ENCODE measurements at regions not wholly inside any gene's neighbourhood (a gene's known extent, or its start where the extent isn't known, plus 50 kb on each side); places are given as distances from the start of the nearest gene placed in this dataset.

DNA sequence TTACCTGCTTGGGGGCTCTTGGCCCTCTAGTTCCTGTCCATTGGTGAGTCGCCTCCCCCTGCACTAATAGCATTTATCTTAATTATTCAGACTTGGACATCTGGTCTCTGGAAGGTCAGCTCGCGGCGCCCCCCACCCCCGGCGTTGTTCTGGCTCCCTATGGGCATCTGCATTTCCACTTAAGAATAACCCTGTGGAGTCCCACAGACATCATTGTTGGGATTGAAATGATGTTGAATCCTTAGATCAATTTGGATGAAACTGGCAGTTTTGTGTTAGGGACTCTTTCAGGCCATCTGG, 313.8 kb upstream of the HS6ST1 start:
- no peak for DNase-seq (ENCODE audit: low read depth)

DNA sequence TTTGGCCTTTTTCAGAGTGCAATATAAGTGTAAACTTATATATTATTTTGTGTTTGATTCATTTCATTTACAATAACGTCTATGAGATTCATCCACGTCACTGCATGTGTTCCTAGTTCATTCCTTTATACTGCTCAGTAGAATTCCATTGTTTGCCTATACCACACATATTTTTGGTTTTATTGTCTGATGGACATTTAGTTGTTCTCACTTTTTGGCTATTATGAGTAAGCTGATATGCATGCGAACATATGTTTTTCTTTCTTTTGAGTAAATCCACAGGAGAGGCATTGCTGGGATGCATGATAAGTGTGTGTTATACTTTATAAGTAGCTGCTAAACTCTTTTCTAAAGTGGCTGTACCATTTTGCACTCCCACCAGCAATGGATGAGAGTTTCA, 314.8 kb upstream of the HS6ST1 start:
- no peak for DNase-seq (ENCODE audit: low read depth)

DNA sequence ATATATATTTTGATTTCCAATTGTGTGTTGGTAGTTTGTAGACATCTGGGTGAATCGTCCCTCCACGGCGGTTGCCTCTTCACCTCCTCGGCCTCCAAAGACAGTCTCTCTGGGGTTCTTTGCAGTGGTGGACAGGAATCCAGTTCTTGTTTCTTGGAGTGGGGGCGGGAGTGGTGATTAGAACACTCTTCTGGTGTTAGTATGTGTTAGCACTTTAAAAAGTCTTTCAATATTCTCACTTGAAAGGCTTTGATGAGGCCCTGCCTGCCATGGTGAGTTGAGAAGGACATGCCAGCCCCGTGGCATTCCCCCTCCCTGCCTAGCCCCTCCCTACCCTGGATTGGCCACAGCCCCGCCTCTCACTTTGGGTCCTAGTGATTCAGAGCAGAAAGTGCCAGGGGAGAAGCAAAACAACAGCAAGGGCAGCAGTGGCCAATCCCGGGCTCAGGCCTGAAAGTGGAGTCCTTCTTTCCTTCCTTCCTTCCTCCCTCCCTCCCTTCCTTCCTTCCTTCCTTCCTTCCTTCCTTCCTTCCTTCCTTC, 316.8 kb upstream of the HS6ST1 start:
- no peak for DNase-seq (ENCODE audit: low read depth)

DNA sequence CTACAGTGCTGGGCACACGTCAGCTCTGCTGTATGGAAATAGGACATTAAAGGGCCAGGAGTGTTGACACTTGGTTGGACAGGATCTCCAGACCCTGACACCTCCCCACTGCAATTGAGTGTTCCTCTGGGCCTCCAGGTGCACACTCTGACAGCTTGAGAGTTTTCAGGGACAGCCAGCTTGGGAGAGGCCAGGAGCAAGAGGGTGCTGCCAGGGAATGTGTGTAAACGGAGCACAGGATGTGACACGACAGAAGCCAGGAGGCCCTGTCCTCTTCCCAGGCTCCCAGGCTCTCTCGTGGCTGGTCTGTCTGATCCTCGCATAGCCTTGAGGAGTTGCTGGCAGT, 318.1 kb upstream of the HS6ST1 start:
- DNase-seq (ENCODE audit: low read depth) = no peak

DNA sequence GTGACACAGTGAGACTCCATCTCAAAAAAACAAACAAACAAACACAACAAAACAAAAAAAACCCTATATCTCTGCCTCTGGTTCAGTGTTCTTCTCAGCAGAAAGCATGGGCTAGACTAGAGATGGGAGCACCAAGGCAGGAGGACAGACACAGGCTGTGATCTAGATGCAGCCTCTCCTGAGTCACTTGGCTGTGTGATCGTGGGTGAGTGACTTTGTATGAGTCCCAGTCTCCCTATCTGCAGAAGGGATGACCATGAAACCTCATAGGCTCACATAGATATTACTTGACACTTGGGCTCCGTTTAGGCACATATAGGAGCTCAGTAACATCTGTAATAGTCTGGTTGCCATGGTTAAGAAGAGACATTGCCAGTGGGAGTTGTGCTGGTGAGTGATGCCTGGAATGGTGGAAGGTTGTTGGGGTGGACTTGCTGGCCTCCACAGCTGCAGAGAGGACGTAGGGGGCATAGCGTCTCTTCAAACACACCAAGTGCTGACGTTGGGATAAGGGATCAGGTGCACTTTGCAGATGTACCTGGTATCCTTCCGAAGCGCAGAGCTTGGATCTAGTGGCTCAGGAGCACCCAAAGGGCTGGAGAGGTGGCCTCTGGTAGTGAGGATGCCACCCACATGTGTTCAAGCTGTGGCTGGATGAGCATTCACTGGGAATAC, 318.9 kb upstream of the HS6ST1 start:
- DNase-seq (ENCODE audit: low read depth) = no peak

DNA sequence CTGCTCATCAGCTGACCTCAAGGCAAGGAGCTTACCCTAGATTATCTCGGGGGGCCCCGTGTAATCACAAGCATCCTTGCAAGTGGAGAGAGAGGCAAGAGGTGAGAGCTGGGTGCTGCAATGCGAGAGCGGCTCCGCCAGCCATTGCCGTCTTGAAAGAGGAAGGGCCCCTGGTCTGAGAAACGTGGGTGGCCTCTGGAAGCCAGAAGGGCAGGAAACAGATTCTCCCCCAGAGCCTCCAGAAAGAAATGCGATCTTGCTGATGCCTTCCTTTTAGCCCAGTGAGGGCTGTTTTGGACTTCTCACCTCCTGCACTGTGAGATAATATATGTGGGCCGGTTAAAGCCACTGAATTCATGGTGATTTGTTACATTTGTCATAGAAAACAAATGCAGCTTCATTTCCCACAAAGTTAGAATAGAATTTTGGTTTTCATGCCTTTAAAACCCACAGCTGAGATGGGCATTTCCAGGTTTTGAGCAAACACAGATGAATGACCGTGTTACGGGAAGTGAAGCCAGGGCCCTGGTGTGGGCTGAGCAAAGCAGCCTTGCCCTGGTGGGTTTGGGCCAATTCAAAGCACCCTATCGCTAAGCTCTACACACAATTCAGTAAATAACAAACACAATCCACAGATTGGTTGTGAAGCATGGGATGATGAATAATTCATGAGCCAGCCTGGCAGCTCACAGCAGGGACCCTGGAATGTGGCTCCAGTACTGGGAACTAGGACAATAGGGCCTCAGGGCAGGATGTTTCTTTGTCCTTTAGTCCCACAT, 319.9 kb upstream of the HS6ST1 start:
- no peak for DNase-seq (ENCODE audit: low read depth)

DNA sequence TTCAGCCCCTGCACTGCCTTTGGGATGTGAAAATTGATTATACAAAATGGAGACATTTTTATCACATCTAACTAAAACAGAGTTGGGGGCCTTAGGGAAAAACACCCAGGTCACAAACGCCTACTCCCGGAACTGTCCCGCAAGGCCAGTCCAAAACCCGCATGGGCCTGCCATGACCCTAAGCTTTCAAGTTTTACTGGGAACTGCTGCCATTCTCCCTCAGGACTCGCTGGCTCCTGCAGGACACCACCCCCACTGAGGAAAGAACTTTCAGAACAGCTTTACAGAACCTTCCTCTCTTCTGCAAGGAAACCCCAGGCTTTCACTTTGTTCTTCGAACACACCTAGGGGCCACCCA, 320.4 kb upstream of the HS6ST1 start:
- no peak for DNase-seq (ENCODE audit: low read depth)

DNA sequence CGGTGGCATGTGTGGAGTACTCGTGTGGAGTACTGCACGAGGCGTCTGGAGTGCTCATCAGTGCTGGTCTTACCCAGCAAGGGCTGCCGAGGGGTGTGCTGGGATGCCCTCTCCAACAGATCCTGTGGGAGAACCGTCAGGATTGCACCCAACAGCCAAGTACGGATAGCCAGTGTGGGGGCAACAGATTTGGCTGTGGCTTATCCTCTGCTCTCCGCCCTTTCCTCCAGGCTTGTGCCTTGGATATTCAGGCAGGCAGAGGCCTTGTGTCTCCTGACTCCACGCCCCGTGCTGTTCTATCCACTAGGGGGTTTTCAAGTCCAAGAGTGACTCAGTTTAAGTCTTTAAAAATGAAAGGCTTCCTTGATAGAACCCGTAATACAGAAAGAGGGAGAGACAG, 321.0 kb upstream of the HS6ST1 start:
- DNase-seq (ENCODE audit: low read depth) = no peak

DNA sequence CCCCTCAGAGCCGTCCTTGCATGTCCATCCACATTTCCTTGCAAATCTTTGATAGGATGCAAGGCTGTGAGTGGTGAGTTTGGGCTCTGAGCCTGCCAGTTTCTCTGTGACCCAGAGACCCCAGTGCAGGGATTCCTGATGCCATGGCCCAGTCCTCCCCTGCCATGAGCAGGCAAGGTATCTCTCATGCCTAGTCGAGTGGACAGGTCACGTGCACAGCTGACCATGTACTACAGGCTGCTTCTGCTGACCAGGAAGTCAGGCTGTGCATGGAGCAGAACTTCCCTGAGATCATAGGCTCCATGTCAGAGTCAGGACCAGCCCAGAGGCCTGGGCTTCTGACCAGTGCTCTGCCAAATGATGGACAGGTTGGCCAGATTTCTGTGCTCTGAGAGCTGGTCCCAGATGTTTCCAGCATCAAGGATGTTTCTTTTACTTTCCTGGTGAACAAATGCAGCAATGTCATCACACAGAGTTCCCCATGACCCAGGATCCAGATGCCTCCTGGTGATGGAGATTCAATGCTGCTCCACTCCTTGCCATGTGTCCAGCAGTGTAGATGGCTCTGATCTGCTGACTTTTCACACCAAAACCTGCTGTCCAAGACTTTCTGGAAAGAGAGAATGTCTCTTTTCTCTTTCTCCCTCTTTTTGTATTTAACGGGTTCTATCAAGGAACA, 321.6 kb upstream of the HS6ST1 start:
- DNase-seq (ENCODE audit: low read depth) = no peak

DNA sequence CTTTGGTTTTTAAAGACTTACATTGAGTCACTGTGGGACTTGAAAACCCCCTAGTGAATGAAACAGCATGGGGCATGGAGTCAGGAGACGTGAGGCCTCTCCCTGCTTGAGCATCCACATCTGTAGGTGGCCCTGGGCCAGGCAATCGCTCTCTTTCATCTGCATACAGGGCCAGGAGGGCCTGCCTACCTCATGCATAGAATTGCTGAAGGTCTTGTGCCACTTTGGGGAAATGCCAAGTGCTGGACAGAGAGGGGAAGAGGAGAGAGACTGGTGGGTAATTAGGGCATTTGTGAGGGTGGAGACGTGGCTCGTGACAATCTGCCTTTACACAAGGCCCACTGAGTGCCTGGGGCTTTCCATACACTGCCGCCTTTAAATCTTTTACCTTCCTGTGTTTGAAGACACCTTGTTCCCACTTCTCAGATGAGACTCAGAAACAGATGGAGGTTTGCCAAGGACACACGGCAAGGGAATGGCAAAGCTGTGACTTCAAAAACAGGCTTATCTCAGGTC, 322.2 kb upstream of the HS6ST1 start:
- no peak for DNase-seq (ENCODE audit: low read depth)

DNA sequence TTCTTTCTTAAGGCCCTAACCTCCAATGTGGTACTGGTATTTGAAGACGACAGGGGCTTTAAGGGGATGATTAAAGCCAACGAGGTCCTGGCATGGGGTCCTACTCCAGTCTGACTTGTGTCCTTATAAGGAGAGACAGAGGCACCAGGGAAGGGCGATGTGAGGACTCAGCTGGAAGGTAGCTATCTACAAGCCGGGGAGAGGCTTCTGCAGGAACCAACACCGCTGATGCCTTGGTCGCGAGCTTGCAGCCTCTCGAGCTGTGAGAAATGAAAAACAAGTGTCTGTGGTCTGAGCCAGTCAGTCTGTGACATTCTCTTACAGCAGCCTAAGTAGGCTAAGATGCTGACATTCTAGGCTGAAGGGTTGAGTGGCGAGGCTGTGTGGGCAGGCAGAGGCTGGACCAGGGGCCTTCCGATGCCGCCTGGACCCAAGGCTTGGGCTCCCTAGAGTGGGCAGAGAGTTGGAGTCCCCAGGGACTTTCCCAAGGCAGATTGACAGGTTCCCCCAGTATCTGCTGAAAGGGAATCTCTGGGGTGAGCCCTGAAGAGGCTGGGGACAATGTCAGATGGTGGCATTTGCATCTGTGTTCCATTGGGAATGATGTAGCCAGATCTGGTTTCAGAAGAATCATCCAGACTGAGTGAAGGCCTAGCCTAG, 322.9 kb upstream of the HS6ST1 start:
- no peak for DNase-seq (ENCODE audit: low read depth)

DNA sequence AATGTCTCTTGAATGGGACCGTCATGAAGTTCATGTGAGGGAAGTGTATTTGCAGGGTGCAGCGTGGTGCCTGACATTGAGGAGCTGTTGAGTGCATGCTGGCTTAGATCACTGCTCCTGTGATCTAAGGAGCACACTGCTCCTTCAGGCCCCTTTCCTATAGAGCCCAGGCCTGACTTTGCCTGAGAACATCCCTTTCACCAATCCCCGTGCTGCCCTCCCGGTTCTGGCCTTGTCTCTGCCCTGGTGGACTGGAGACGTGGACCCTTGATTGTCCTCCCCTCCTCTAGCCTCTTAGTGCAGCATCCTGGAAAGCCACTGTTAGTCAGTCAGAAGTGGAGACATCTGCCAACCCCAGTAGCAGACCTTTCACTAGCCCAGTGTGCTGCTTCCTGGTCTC, 323.6 kb upstream of the HS6ST1 start:
- no peak for DNase-seq (ENCODE audit: low read depth)

DNA sequence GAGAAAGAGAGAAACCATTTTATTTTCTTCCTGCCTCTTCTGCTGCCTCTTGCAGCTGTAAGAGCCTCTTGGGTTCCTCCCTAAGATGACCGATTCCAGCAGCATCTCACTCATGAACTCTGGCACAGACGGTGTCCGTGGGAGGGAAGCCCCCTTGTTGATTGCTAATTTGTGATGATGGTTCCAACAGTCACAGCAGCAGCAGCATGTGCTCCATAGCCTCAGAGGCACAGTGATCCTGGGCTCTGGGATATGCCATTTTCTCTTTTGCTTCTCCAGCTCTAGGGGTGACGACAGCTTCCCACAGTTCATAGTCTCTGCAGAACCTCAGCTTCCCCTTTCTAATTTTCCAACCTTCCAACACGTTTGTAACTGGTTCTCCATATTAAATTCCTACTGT, 324.2 kb upstream of the HS6ST1 start:
- no peak for DNase-seq (ENCODE audit: low read depth)

DNA sequence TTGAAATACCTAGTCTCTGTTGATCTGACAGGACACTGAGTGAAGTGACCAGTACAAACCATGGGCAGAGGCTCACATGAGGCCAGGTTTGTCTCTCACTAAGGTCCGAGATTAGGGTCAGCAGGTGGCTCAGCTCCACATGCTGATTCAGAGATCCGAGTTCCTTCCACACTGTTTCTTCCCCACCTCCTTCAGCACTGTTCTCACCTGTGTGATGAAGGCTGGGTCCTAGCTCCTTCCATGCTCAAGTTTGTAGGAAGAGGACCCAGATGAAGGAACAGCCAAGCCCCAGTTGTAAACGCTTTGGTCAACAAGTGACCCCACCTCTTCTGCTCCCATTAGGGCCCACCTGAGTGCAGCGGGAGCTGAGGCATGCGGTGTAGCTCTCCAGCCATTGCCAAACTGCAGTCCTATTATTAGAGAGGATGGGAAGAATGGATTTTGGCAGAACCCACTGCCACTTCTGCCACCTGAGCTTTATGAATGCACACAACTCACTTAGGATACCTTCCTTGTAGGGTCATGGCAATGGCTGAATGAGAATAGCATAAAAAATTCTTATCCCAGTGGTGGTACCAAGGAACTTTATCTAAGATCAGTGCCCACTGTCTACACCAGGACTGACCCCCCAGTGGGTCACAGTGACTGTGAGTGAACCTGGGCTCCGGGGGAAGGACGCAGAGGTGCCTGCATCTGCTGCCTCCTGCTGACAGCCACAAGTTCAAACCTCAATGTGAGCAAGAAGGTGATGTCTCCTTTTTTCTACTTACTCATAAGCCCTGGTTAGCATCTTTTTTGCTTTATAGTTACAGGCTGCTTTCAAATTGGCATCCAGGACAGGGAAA, 324.8 kb upstream of the HS6ST1 start:
- DNase-seq (ENCODE audit: low read depth) = no peak

DNA sequence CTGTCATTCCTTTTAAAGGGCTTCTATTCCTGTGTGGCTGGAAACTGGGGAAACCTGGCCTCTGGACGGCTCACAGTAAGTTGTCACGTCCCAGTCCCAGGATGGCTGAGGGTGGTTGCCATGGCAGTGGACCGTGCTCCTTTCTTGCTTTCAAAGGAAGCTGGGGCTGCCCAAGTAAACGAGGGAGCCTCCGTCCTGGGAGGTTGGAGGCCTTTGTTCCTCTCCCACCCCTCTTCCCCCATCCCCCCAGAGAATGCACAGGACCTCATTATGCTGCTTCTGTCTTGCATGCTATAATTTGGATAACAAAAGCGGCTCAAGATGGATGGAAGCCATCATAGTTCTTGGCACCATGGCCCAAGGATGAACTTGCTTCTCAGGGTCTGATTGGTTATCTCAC, 325.5 kb upstream of the HS6ST1 start:
- no peak for DNase-seq (ENCODE audit: low read depth)

DNA sequence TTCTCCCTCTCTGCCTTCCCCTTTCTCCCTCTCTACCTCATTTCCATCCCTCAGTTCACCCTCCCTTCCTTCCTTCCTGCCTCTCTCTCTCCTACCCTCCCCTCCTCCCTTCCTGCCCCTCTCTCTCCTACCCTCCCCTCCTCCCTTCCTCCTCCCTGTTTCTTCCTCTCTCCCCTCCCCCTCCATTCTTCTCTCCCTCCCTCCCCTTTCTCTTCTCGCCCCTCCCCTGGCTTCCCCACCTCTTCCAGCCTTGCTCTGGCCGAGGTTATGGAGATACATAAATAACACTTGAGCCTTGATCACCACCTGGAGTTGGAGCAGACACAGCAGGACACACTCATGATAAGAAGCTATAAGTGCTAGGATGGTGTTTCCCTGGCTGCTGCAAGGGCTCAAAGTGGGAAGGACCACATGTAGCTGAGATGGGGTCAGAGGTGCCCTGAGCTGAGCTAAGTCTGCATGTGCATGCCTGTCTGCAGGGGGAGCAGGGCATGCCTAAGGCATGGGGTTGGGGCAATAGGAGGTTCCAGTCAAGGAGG, 326.1 kb upstream of the HS6ST1 start:
- DNase-seq (ENCODE audit: low read depth) = no peak

DNA sequence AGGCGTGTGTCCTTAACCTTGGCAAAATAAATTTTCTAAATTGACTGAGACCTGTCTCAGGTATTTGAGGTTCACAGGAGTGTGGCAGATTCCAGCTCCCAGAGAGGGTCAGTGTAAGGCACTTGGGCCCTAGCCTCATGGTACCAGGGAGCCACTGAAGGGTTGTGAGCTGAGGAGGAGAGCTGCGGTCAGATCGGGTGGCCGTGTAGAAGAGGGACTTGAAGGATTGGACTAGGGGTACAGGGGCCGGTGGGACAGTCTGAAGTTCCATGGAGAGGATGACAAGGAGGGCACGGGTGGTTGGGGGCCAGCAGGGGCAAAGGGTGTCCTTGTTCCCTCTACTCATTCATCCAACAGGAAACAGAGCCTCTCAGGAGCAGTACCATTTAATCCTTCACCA, 327.0 kb upstream of the HS6ST1 start:
- no peak for DNase-seq (ENCODE audit: low read depth)

DNA sequence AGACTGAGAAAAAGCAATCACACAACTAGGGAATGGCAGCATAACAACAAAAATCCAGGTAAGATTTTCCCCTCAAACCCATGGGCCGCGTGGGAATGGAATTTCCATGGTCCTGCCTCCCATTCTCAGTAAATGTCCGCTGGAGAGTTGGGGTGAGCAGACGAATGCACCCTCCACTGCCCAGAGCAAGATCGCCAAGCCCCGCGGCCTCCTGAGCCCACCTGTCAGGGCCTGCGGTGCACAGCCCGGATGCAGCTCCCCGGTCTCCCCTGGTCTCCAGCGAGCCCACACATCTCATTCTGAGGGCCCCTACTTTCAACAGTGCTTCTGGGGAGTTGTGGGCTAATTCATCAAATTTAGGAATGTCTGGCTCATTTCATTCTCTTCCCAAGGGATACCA, 327.4 kb upstream of the HS6ST1 start:
- no peak for DNase-seq (ENCODE audit: low read depth)

DNA sequence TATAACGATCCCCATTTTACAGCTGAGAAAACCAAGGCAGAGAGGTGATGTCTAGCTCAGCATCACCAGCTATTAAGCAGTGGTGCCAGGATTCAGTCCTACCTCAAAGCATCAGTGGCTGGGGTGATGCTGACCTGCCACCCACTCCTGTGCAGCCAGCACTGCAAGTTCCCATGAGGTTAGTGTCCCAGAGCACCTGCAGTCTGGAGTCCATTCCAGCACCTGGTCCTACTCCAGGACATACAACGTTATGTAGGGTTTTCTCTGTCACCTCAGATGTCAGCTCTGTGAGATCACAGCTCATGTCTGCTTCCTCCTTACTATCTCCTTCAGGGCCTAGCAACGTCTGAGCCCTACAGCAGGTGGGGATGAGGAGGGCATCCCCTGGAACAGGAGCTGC, 328.0 kb upstream of the HS6ST1 start:
- no peak for DNase-seq (ENCODE audit: low read depth)

DNA sequence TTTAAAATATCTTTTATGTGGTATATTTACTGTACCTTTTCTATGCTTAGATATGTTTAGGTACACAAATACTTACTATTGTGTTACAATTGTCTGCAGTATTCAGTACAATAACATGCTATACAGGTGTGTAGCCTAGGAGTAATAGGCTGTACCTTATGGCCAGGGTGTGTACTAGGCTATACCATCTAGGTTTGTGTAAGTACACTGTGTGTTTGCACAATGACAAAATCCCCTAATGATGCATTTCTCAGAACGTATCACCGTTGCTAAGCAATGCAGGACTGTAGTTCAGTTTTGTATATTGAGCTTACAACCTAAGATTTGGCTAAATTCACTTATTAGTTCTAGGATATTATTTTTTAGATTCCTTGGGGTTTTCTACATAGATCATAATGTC, 332.3 kb upstream of the HS6ST1 start:
- no peak for DNase-seq (ENCODE audit: low read depth)

DNA sequence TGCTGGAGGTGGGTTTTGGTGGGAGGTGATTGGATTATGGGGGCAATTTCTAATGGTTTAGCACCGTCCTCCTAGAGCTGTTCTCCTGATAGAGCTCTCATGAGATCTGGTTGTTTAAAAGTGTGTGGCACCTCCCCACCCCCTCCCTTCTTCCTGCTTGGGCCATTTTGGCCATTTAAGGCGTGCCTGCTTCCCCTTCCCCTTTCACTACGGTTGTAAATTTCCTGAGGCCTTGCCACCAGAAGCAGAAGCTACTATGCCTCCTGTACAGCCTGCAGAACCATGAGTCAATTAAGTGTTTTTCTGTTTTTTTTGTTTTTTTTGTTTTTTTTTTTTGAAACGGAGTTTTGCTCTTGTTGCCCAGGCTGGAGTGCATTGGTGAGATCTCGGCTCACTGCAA, 335.7 kb upstream of the HS6ST1 start:
- no peak for DNase-seq (ENCODE audit: low read depth)

DNA sequence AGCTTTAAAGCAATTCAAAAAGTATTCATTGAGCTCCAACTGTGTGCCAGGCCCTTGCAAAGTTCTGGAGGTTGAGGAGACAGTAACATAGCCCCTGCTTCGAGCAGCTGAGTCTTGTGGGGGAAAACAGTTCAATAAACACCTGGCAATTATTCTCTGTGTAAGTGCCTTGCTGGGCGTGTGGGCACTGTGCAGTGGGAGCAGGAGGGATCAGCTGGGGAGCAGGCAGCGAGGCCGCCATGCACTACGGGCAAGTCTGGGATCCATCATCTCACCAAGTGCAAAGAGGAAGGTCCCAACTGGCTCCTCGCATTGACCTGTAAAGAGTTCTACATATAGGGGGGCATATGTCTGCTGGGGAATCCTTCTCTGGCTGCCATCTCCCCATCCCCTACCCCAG, 342.2 kb upstream of the HS6ST1 start:
- DNase-seq (ENCODE audit: low read depth) = no peak
